ENCODE measurements at regions not wholly inside any gene's neighbourhood (a gene's known extent, or its start where the extent isn't known, plus 50 kb on each side); places are given as distances from the start of the nearest gene placed in this dataset.

GRCh38 chr5:155434681-155435080 is 421.1 kb downstream of the KIF4B start:
- peaks cover 55% of the 10 kb centered on the region for H3K9me3 Mint-ChIP-seq
- no peak overlapping the region for H3K4me3 Mint-ChIP-seq
- H3K4me1 Mint-ChIP-seq (ENCODE audit: low read depth): no peaks in the 10 kb centered on the region

GRCh38 chr5:155441849-155442248 is 428.3 kb downstream of the KIF4B start:
- no peaks in the 10 kb centered on the region for H3K27me3 Mint-ChIP-seq (ENCODE audit: insufficient read depth)
- no peak overlapping the region for H3K4me3 Mint-ChIP-seq
- DNase-seq: no peak
- H3K4me1 Mint-ChIP-seq (ENCODE audit: low read depth): no peaks in the 10 kb centered on the region
- no peak overlapping the region for H3K27ac Mint-ChIP-seq
- H3K9me3 Mint-ChIP-seq: peaks cover 38% of the 10 kb centered on the region
- TF ChIP-seq CTCF (IDR thresholded peaks at IDR 0.05): no peak
- no peaks in the 10 kb centered on the region for H3K36me3 Mint-ChIP-seq (ENCODE audit: low read depth)

More at GRCh38 chr5:155434681-155435080, 421.1 kb downstream of the KIF4B start:
- H3K36me3 Mint-ChIP-seq (ENCODE audit: low read depth): peaks cover 4% of the 10 kb centered on the region; the same call in 1 of the 2 replicates
- no peak for TF ChIP-seq CTCF (IDR thresholded peaks at IDR 0.05)
- H3K27me3 Mint-ChIP-seq (ENCODE audit: insufficient read depth): no peaks in the 10 kb centered on the region
- H3K27ac Mint-ChIP-seq: no peak overlapping the region
- DNase-seq: no peak

- TF ChIP-seq CTCF (IDR thresholded peaks at IDR 0.05): no peak
- Mint-ChIP-seq H3K9me3 (peaks cover 52% of the 10 kb centered on the region), H3K36me3 (ENCODE audit: low read depth) (no peaks in the 10 kb centered on the region), H3K4me1 (ENCODE audit: low read depth) (no peaks in the 10 kb centered on the region), H3K4me3 (no peak overlapping the region), H3K27me3 (ENCODE audit: insufficient read depth) (no peaks in the 10 kb centered on the region), H3K27ac (no peak overlapping the region)
- no peak for DNase-seq
Observed at GRCh38 chr5:155451106-155451505, 437.6 kb downstream of the KIF4B start.

DNA sequence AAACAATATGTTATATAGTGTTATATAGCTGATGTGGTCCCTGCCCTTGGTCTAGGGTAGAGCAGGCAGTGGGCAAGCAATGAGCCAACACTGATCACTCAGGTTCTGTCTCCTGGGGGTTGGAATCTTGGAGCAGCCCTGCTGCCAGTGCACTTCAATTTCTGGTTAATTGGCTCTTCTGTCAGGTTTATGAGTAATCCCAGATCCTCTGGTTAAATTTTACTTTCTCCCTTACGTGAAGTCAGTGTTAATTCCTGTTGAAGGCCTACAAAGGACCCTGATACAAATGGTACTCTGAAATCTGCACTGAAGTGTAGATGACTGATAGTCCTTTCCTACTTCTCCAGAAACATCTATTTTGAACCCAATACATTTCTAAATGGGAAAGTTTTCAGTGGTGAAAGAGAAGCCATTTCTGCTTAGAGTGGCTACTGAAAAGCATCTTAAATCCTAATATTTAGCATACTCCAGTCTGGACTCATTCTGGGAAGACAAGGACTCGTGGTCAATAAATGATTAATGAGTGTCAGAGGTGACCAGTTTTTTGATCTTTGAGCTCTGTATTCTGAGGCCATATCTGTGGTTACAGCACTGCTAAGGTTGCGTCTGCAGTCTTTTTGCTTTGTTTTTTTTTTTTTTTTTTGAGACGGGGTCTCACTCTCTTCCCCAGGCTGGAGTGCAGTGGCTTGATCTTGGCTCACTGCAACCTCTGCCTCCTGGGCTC is 442.4 kb downstream of the KIF4B start:
- TF ChIP-seq CTCF (IDR thresholded peaks at IDR 0.05): no peak
- Mint-ChIP-seq H3K27me3 (ENCODE audit: insufficient read depth) (no peaks in the 10 kb centered on the region), H3K27ac (no peak overlapping the region)

GRCh38 chr5:155459889-155460500 is 446.4 kb downstream of the KIF4B start:
- DNase-seq: no peak
- H3K4me3 Mint-ChIP-seq: no peak overlapping the region
- no peaks in the 10 kb centered on the region for H3K27me3 Mint-ChIP-seq (ENCODE audit: insufficient read depth)
- H3K9me3 Mint-ChIP-seq: peaks cover 35% of the 10 kb centered on the region
- no peak overlapping the region for H3K27ac Mint-ChIP-seq
- no peaks in the 10 kb centered on the region for H3K4me1 Mint-ChIP-seq (ENCODE audit: low read depth)
- H3K36me3 Mint-ChIP-seq (ENCODE audit: low read depth): no peaks in the 10 kb centered on the region
- no peak for TF ChIP-seq CTCF (IDR thresholded peaks at IDR 0.05)

More for the DNA sequence above, 442.4 kb downstream of the KIF4B start:
- Mint-ChIP-seq H3K36me3 (ENCODE audit: low read depth) (no peaks in the 10 kb centered on the region), H3K4me3 (no peak overlapping the region), H3K9me3 (peaks cover 52% of the 10 kb centered on the region), H3K4me1 (ENCODE audit: low read depth) (no peaks in the 10 kb centered on the region)
- no peak for DNase-seq
